HG03432 (cell line): ENCODE measurements at regions not wholly inside any gene's neighbourhood (a gene's known extent, or its start where the extent isn't known, plus 50 kb on each side); places are given as distances from the start of the nearest gene placed in this dataset.
"Not testable (repeated sequence)": the region's sequence is repeated elsewhere in the genome, so short reads cannot be mapped to it uniquely, and the experiment has no call there.

Source experiments
- ATAC-seq: cut with Tn5 transposase; IDR thresholded peaks from one replicate; pipeline ENCODE4 v1.9.1; 2021; ENCODE audit warnings: mild to moderate bottlenecking, moderate library complexity; ENCODE audit not compliant: unreplicated experiment

DNA sequence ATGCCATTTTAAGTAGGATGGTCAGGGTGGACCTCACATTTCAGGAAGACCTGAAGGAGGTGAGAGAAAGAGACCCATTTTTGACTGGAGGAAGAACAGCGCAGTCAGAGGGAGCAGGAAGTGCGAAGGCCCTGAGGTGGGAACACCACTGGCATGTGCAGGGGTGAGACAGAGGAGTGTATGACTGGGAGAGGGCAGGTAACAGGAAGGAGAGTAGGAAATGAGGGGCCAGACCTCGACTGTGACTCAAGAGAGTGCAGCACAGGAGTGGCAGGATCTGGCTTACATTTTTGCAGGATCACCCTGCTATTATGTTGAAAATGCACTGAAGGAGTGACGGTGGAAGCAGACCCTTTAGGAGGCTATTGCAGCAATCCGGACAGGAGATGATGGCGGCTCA, 117.7 kb upstream of the CDYL start:
- ATAC-seq, result no peak

DNA sequence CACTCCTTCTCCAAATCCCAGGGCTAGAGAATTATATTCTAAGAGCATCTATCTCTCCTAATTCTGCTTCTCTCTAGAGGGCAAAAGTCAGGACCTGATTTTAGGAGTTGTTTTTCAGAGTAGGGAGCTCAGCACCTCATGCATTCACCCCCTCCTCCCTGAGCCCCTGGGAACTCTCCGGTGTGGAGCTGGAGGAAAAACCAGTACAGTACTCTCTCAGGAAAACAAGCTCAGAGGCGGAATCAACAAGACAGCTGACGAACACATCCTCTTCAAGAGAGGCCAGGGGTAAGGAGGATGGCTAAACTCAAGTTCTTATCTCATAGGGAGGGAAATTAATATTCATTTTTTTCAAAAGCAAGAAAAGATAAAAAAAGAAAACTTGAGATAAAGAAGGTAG, 120.1 kb upstream of the CDYL start:
- ATAC-seq, result no peak

DNA sequence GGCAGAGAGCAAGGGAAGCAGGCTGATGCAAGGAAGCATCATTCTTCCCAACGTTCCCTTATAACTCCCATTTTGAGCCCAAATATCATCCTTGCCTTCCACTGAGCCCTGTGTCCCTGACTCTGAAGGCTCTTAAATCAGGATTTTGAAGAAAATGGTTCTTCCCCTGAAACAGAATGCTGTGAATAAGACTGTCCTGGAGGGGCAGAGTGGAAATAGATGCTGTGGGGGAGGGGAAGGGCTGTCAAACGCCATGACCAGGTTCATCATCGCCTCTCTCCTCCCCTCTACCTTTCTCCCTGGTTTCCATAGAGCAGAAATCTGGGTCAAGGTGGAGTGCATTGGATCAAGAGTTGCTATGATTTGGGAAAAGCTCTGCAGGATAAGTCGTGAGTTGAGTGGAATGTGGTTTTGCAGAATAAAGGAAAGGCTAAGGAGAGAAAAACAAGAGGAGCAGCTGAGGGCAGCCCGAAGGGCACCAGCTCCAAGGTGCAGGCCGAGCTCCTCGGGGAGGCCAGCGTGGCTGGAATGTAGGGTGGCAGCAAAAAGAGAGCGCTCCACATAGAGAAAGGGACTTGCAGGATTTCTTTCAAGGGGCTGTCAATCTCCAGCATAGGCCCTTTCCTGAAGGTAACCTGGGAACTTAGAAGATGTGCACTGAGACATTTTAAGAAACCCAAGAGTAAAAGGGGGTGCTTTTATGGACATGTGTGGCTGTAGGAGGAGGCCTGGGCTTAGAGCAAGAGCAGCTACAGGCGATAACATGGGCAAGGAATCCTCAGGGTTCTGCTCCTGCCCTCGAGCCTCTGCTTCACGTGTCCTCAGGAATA, 120.8 kb upstream of the CDYL start:
- ATAC-seq, result no peak

DNA sequence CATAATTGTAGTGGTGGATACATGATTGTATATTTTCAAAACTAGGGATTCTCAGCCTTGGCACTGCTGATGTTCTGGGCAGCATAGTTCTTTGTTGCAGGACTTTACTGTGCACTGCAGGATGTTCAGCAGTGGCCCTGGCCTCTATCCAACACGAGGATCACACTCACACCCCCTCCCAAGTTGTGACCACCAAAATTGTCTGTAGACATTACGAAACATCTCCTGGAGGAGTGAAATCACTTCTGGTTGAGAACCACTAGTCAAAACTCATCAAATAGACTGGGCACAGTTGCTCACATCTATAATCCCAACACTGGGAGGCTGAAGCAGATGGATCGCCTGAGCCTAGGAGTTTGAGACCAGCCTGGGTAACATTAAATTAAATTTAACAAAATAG, 123.1 kb upstream of the CDYL start:
- no peak for ATAC-seq

DNA sequence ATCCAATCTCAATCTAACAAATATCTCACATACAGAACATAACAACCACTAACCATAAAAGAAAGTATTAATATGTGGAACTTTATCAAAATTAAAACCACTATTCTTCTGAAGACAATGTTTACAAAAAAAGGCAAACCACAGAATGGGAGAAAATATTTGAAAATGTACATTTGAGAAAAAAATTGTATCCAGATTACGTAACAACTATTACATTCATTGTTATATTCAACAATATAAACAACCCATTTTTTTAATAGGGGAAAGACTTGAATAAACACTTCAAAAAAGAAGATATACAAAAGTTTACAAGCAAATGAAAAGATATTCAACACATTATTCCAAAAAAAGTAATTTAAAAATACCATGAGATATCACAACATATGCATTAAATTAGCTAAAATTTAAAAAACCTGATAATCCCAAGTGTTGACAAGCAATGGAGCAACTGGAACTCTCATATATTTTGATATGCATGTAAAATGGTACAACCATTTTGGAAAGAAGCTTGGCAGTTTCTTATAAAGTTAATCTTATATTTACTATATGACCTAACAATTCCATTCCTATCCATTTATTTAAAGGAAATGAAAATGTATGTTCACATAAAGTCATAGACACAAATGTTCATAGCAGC, 124.3 kb upstream of the CDYL start:
- no peak for ATAC-seq

DNA sequence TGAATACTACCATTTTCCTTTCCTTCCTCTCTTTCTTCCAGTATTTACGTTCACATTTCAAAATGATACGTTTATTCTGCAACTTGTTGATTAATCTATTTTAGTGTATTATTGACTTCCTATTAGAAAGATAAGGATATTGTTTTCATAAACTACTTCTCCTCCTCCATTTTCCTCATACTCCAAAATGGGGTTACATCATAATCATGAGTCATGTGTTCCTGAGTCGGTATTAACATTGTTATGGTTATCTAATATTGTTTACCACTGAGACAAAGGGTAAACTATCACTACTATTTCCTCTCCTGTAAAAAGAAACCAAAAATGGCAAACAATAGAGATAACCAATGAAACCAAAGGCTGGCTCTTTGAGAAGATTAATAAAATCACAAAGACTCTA, 126.5 kb upstream of the CDYL start:
- ATAC-seq, result no peak

DNA sequence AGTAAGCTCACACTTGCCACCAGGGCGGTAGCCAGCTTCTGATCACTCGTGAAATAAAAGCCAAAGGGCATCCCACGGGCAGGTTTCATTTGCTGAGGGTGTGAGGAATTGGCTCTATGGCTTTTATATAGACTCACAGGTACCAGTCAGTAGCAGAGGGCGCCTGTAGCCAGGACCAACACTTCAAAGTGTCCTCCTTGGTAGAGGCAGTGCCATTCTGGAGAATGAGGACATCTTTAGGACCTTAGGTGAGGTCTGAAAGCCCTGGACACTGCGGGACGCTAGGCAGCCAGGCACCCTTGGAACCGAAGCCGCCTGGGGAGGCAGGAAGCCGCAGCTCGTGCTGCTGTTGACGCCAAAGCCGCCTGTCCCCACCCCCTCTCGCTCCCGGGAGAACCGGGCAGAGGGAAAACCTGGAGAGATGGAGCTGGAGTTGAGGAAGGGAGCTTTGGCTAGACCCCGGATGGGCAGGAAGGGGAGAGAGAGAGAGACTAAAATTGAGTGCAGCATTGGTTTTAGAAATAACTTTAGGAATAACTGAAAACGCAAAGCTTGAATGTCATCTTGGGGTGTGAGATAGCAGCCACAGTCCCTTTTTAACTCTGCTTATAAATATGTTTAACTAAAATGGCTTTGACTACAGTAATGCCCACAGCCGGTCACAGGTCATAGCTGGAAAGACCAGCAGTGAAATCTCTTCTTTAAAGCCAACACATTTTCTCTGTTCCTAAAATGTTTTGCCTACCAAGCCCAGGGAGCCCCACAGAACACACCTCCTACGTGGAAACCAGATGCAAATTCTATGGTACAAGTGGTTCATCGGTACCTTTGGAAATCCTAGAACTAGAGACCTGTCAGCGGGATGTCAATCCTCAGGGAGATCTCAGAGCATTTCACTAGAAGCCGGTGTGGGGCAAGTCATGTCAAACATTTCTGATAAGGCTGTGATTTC, 128.5 kb upstream of the CDYL start:
- ATAC-seq, result no peak

DNA sequence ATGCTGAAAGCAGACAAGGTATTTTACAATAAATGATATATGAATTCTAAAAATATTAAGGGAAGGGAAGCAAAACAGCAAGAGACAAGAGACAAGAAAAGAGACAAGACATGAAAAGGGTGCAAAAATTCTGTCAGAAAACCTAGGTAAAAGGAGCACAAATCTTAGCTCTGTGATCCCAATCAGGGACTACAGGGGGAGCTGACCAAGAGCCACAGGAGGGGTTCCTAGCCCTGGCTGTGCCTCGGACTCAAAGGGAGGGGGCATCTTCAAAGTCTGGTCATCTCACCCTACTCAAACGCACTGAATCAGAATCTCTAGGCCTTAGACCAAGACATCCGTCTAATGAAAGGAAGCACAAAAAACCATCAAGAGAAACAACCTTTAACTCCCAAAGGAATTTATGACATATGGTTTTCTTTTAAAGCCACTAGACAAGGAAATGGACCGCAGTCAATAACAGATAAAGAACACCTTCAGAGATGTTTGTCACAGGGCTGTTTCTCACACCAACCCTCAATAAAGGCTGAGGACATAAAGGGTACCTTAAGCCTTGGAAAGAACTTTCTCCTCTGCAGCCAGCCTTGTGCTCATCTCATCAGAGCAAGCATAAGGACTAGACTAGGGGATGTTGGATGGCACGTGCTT, 130.4 kb upstream of the CDYL start:
- ATAC-seq, result no peak

DNA sequence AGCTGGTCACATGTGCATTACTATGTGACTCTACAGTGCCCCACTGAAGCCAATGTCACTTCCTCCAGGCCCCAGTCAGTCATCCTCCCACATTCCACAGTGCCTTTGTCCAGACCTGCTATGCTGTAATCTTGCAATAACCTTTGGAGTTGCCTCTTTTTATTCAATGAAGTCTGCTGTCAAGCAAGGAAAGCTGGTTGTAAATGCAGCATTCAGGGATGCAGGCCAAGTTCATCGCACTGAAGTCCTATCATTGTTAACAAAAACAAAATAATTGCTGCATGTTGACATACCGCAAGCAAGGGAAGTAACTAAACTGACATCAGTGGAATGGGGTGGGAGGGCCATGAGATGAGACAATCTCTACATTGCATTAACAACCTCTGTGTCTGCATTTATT, 131.2 kb upstream of the CDYL start:
- ATAC-seq, result no peak

DNA sequence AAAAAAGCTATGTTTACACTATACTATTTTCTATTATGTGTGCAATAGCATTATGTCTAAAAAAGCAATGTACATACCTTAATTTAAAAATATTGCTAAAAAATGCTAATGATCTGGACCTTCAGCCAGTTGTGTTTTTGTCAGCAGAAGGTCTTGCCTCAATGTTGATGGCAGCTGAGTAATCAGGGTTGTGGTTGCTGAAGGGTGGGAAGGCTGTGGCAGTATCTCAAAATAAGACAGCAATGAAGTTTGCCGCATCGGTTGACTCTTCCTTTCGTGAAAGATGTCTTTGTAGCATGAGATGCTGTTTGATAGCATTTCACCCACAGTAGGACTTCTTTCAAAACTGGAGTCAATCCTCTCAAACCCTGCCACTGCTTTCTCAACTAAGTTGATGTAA, 134.7 kb upstream of the CDYL start:
- ATAC-seq, result no peak

DNA sequence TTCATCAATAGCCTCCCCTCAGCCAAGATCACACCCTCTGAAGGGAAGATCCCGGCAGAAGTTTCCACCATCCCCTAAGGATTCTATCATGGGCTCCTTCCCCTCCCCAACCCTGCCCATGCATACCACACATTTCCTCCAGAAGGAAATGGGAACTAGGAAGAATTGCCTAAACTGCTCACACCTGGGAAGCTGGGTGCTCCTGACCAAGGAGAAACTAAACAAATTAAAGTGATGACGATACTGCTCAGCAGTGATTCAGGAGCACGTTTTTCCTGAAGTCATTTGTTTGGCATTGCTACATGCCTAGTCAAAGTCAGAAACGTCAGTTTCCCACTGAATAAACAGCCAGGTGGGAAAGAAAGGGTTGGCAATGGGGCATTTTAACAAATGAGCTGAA, 136.1 kb upstream of the CDYL start:
- no peak for ATAC-seq

DNA sequence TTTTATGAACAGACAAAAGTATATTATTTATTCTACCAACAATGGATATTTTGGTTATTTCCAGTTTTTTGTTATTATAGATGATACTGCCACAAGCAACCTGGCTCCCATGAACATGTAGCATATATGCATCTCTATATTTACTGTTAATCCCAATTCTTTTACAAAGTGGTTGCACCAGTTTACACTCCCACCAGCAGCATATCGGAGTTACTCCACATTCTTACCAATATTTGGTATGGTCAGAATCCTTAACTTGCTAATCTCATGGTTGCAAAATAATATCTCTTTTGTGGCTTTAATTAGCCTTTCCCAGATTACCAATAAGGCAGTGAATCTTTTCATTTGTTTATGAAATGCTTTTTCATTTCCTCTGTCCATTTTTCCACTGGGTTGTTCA, 137.6 kb upstream of the CDYL start:
- no peak for ATAC-seq

DNA sequence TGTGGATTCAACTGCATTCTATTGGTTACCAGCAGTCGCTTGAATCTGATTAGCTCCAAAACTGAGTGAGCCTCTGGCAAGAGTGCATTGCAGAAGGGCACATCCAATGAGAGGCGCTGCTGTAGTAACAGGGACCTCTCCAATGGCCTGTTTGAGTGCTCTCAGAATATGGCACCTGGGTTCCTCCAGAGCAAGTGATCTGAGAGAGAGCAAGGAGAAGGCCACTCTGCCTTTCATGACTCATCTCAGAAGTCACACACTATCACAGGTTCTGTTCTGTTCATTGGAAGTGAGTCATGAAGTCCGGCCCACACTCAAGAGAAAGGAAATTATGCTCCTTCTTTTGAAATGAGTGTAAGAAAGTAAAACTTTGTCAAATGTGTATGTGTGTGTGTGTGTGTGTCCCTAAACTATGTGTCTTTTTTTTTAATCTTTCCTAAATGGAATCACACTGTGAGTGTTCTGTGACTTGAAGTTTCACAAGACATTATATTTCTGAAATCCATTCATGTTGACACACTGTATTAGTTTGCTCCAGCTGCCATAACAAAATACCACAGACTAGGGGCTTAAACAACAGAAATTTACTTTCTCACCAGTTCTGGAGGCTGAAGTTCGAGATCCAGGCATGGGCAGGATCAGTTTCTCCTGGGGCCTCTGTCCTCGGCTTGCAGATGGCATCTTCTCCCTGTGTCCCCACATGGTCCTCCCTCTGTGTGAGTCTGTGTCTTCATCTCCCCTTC, 138.3 kb upstream of the CDYL start:
- ATAC-seq, result peak; percentile 85

DNA sequence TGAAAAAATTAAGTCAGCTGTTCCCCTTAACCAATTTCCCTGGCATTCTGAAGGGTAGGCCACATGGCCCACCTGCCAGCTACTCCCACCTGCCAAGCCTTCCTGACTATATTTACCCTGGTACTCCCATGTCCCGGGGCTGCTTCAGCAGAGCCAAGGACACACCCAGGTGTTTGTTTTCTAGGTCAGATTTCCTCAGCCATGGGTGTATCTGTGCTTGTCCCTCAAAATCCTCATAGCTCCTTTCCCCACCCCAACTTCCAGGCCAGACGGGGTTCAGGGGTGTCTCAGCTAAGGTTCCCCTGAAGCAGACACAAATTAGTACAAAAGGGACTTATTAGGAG, 139.4 kb upstream of the CDYL start:
- ATAC-seq, result no peak

DNA sequence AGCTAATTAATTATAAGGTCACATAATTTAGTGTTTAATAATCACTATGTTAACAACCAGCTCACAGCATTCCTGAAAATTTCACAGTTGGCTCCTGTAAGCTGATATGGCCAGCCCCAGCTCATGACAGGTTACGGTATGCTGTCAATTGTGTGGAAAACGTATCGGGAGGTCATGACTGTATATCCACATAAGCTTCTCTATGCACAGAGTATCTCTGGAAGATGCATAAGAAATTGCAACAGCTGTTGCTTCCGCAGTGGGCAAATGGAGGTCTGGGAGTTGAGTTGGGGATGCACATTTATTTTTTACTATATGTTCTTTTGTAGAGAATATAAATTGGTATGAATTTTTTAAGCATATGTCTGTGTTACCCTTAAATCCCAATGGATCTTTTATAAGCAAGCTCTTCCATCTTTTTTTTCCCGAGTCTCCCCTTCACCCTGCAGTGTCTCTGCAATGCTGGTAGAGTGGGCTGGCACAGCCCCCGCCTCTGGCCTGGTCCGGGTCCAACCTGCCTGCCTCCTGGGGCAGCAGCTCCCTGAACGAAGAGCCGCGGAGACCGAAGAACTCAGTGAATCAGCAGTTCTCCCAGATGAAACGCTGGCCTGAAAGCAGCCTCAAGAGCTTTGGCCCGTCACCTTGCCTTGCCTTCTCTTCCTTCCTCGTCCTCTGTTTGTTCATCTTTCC, 139.9 kb upstream of the CDYL start:
- ATAC-seq, result no peak

DNA sequence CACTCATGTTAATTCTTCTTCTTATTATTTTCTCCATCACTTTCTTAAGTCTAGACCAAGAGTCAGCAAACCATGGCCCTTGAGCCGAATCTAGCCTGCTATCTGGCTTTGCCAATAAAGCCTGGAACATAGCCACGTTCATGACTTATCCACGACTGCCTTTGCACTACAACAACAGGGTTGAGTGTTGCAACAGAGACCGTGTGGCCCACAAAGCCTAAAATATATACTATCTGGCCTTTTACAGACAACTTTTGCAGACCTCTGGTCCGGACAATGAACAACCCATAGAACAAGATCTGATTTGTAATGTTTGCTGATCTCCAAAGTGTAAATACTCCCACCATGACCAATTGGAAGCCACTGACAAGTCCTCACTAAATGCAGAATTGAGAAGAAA, 140.5 kb upstream of the CDYL start:
- ATAC-seq, result no peak

DNA sequence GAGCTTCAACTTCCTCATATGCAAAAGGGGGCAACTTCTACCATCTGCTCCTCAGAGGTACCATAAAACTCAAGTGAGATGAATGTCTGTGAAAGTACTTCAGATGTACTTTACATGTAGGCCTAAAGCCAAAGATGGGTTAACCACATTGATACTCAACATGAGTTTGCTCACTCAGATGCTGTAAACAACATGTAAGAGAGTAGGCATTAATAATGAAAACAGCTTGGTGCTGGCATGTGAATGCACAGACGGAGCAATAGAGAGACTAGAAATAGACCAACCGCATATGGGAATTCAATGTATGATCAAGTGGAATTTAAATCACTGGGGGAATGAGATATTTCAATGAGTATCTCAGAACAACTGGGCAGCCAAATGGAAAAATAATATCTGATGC, 143.8 kb upstream of the CDYL start:
- ATAC-seq, result no peak

DNA sequence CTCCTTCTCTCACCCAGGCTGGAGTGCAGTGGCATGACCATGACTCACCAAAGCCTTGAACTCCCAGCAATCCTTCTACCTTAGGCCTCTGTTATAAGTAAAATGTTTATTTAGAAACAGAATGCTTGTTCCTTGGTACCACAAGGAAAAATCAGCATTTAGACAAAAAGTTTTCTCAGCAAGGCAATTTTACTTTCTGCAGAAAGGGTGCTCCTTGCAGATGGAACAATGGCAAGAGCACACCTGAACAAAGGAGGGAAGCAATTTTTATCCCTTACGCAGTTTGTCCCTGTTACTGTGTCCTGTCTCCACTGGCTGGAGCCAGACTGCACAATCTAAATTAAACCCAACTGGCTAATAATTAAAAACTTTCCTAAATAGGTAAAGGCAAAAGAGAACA, 146.4 kb upstream of the CDYL start:
- ATAC-seq, result not testable (repeated sequence)

DNA sequence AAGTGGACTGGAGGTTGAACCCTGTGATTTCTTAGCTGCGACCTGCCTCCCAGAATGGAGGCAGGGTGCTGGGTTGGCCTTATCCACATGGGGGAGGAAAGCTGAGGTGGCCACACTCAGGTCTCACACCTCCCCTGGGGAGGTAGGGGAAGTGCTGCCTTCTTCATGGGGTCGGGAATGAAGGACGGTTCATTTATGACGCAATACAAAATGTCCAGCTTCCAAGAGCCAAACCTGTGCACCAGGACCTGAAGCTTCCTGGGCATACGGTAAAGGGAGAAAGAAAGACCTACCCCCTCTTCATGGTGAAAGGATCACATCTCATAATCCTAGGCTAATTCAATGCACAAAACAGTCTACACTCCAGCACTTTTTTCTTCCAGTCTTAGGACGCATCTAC, 150.6 kb upstream of the CDYL start:
- no peak for ATAC-seq

DNA sequence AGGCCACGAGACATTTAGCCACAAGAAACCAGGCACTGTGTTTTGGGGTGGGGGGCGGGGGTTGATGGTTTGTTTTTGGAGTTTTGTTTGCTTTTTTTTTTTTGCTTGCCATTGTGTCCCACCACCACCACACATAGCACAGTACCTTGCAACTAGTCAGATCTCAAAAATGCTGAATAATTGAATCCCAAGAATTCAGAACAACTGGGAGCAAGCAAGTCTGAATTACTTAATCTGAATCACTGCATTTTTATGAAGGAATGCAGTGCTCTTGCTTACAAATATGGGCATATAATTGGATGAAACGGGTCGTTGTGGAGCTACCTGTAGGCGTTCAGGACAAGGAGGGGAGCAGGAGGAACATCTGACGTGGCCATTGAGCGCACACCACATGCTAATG, 151.5 kb upstream of the CDYL start:
- ATAC-seq, result no peak
